Skeletal muscle tissue (tissue), 3 donors: ENCODE measurements at regions not wholly inside any gene's neighbourhood (a gene's known extent, or its start where the extent isn't known, plus 50 kb on each side); places are given as distances from the start of the nearest gene placed in this dataset.
A peak's percentile ranks its signal among the peaks of the same experiment; 100 is the strongest.

Source experiments
- H3K27ac ChIP-seq: one replicate; pipeline ENCODE4 v1.7.0; 2013; ENCODE audit warnings: mild to moderate bottlenecking, low read depth, low read length, inconsistent platforms
- H3K27me3 ChIP-seq, 3 donors: one replicate each; pipeline ENCODE4 v1.7.0; 2013; ENCODE audit warnings: low read length in 3 of 3; ENCODE audit not compliant: control insufficient read depth in 3 of 3, insufficient read depth in 3 of 3
- H3K36me3 ChIP-seq, 3 donors: one replicate each; pipeline ENCODE4 v1.7.0; 2013; ENCODE audit warnings: low read length in 3 of 3; ENCODE audit not compliant: control insufficient read depth in 3 of 3, insufficient read depth in 3 of 3
- H3K4me1 ChIP-seq, 3 donors: one replicate each; pipeline ENCODE4 v1.7.0; 2013; ENCODE audit warnings: low read length in 3 of 3, mild to moderate bottlenecking in 3 of 3; ENCODE audit not compliant: control insufficient read depth in 3 of 3, insufficient read depth in 3 of 3
- H3K4me3 ChIP-seq, 3 donors: one replicate each; pipeline ENCODE4 v1.7.0; 2013; ENCODE audit warnings: low read length in 3 of 3
- H3K9ac ChIP-seq, 3 donors: one replicate each; pipeline ENCODE4 v1.7.0; 2013; ENCODE audit warnings: low read length in 3 of 3, mild to moderate bottlenecking in 3 of 3, moderate library complexity in 2 of 3, low read depth in 1 of 3
- H3K9me3 ChIP-seq, 3 donors: one replicate each; pipeline ENCODE4 v1.7.0; 2013; ENCODE audit warnings: low read length in 3 of 3; ENCODE audit not compliant: control insufficient read depth in 3 of 3
- donor health status: Osteomylitis.

GRCh38 chr2:64865073-64865830, 123.9 kb upstream of the SLC1A4 start:
- H3K4me1 ChIP-seq, result peaks cover 5 to 15% (median 6%) of the 10 kb centered on the region in 3 donors
- H3K36me3 ChIP-seq, result no peaks in the 10 kb centered on the region
- peak overlapping the region; percentile 85 to 93 (median 86) for H3K9ac ChIP-seq
- H3K27ac ChIP-seq, result peak overlapping the region; percentile 78
- no peaks in the 10 kb centered on the region for H3K27me3 ChIP-seq
- no peaks in the 10 kb centered on the region for H3K9me3 ChIP-seq
- peak overlapping the region; percentile 67 to 88 (median 81) for H3K4me3 ChIP-seq

DNA sequence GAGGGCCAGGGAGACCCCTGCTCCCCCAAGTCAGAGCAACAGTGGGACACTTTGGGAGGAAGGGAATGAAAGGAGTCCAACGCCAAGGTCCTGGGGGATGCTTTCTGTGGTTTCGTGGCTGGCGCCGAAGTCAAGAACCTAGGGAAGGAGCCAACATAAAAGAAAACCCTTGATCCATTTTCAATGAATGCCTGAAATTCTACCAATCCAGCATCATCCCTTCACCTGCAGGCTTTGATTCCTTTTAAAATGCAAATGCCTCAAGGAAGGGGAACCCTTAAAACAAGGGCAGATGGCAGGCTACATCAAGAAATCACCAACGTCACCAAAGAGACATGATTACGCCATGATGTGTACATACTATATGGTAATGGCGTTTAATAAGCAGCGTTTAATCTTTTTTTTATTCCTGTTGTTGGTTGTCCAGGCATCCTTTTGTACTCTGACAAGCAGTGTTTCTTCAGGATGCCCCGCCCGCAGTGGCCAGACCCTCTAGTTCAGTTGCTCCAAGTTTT, 123.3 kb upstream of the SLC1A4 start:
- Histone ChIP-seq H3K4me1 (peaks cover 3 to 12% (median 3%) of the 10 kb centered on the region in 3 donors), H3K27ac (no peak overlapping the region), H3K9me3 (no peaks in the 10 kb centered on the region), H3K27me3 (no peaks in the 10 kb centered on the region), H3K4me3 (peak overlapping the region in 2 of 3 donors; percentile 66 to 67), H3K9ac (peak overlapping the region in 2 of 3 donors; percentile 25 to 93), H3K36me3 (no peaks in the 10 kb centered on the region)

- Histone ChIP-seq H3K9me3 (no peaks in the 10 kb centered on the region), H3K27me3 (no peaks in the 10 kb centered on the region), H3K36me3 (no peaks in the 10 kb centered on the region), H3K4me1 (peaks cover 2 to 12% (median 3%) of the 10 kb centered on the region in 3 donors), H3K27ac (no peak overlapping the region), H3K9ac (no peak overlapping the region), H3K4me3 (no peak overlapping the region)
Measured at GRCh38 chr2:64866797-64867196, 122.4 kb upstream of the SLC1A4 start.

- no peaks in the 10 kb centered on the region for H3K9me3 ChIP-seq
- H3K4me1 ChIP-seq, result peaks cover 2 to 12% (median 3%) of the 10 kb centered on the region in 3 donors
- H3K27me3 ChIP-seq, result no peaks in the 10 kb centered on the region
- no peak overlapping the region for H3K27ac ChIP-seq
- H3K36me3 ChIP-seq, result no peaks in the 10 kb centered on the region
- no peak overlapping the region for H3K4me3 ChIP-seq
- no peak overlapping the region for H3K9ac ChIP-seq
Measured at GRCh38 chr2:64867253-64867996, 121.8 kb upstream of the SLC1A4 start.

- Histone ChIP-seq H3K27ac (no peak overlapping the region), H3K36me3 (no peaks in the 10 kb centered on the region), H3K27me3 (no peaks in the 10 kb centered on the region), H3K4me1 (peaks cover 2 to 16% (median 8%) of the 10 kb centered on the region in 3 donors), H3K9me3 (no peaks in the 10 kb centered on the region), H3K4me3 (no peak overlapping the region), H3K9ac (no peak overlapping the region)
Measured at GRCh38 chr2:64869126-64869525, 120.1 kb upstream of the SLC1A4 start.

DNA sequence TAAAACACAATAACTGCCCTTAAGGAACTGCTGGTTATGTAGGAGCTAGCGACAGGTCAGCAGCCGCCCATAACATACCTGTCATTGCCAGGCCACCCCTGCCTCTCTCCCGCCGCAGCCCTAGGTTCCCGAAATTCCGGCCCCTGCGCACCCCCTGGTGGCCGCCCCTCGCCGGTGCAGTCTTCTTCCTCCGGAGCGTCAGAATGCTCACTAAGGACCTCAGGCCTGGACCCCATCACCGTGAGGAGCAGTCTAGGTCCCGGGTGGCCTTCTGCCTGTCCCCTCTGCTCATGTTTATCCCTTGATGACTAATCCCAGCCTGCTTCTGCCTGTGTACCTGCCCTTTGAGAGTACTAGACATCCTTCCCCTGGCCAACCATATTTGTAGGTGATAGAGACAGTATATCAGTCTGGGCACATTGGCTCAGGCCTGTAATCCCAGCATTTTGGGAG, 115.7 kb upstream of the SLC1A4 start:
- peak overlapping the region in 2 of 3 donors; percentile 56 to 72 for H3K9ac ChIP-seq
- no peak overlapping the region for H3K27ac ChIP-seq
- H3K27me3 ChIP-seq, result no peaks in the 10 kb centered on the region
- peaks cover 0 to 8% (median 7%) of the 10 kb centered on the region in 3 donors for H3K4me1 ChIP-seq
- no peaks in the 10 kb centered on the region for H3K9me3 ChIP-seq
- peak overlapping the region; percentile 70 to 73 (median 73) for H3K4me3 ChIP-seq
- no peaks in the 10 kb centered on the region for H3K36me3 ChIP-seq

DNA sequence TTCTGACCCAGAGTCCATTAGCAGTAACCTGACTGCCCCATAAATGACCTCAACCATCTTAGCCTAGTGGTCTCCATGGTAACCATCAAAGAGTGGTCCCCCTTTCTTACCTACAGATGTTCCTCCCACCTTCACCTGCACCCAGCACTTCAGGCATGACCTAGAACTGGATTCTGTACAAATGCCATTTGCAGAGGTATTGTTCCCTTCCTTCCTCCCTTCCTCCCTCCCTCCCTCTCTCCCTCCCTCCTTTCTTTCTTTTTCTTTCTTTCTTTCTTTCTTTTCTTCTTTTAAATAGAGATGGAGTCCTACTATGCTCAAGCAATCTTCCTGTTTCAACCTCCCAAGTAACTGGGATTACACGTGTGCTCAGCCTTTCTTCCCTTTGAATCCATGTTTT, 114.6 kb upstream of the SLC1A4 start:
- Histone ChIP-seq H3K36me3 (no peaks in the 10 kb centered on the region), H3K4me3 (no peak overlapping the region), H3K27ac (no peak overlapping the region), H3K9ac (no peak overlapping the region), H3K4me1 (peaks cover 0 to 8% (median 7%) of the 10 kb centered on the region in 3 donors), H3K9me3 (no peaks in the 10 kb centered on the region), H3K27me3 (no peaks in the 10 kb centered on the region)

- H3K27ac ChIP-seq, result no peak overlapping the region
- no peaks in the 10 kb centered on the region for H3K9me3 ChIP-seq
- no peaks in the 10 kb centered on the region for H3K27me3 ChIP-seq
- H3K36me3 ChIP-seq, result no peaks in the 10 kb centered on the region
- H3K4me3 ChIP-seq, result no peak overlapping the region
- no peak overlapping the region for H3K9ac ChIP-seq
- H3K4me1 ChIP-seq, result peaks cover 0 to 8% (median 7%) of the 10 kb centered on the region in 3 donors
Measured at GRCh38 chr2:64875368-64875767, 113.8 kb upstream of the SLC1A4 start.

- Histone ChIP-seq H3K27ac (no peak overlapping the region), H3K4me3 (no peak overlapping the region), H3K27me3 (no peaks in the 10 kb centered on the region), H3K9me3 (no peaks in the 10 kb centered on the region), H3K4me1 (peaks cover 0 to 8% (median 7%) of the 10 kb centered on the region in 3 donors), H3K9ac (no peak overlapping the region), H3K36me3 (no peaks in the 10 kb centered on the region)
Measured at GRCh38 chr2:64876137-64876647, 113.0 kb upstream of the SLC1A4 start.
